ENCODE measurements at regions not wholly inside any gene's neighbourhood (a gene's known extent, or its start where the extent isn't known, plus 50 kb on each side); places are given as distances from the start of the nearest gene placed in this dataset.

- no peak for TF ChIP-seq ERG (CRISPR knock-in tag; IDR thresholded peaks at IDR 0.05)
- peak; percentile 45 for TF ChIP-seq MAX (CRISPR knock-in tag; IDR thresholded peaks at IDR 0.05)
- TF ChIP-seq NR2C2 (CRISPR knock-in tag; IDR thresholded peaks at IDR 0.05): no peak
- no peak for TF ChIP-seq ZSCAN18 (CRISPR knock-in tag; IDR thresholded peaks at IDR 0.05)
- no peak for TF ChIP-seq IRF1 (CRISPR knock-in tag; IDR thresholded peaks at IDR 0.05)
- no peak for TF ChIP-seq PRRX2 (CRISPR knock-in tag; IDR thresholded peaks at IDR 0.05)
- TF ChIP-seq FOXP4 (CRISPR knock-in tag; IDR thresholded peaks at IDR 0.05): no peak
- TF ChIP-seq KAT7 (CRISPR knock-in tag; IDR thresholded peaks at IDR 0.05; ENCODE audit: borderline replicate concordance): 0 out of 2 replicates have a peak, but pooled peaks have one; percentile 37
- no peak for TF ChIP-seq ZMAT4 (CRISPR knock-in tag; IDR thresholded peaks at IDR 0.05)
- 0 out of 2 replicates have a peak, but pooled peaks have one; percentile 23 for TF ChIP-seq ZNF423 (CRISPR knock-in tag; IDR thresholded peaks at IDR 0.05)
- TF ChIP-seq CREM (CRISPR knock-in tag; IDR thresholded peaks at IDR 0.05): peak; percentile 22; the same call in 1 of the 2 replicates
- peak; percentile 25; the same call in 1 of the 2 replicates for TF ChIP-seq ZNF281 (CRISPR knock-in tag; IDR thresholded peaks at IDR 0.05)
Measured at GRCh38 chr17:79183293-79184158, 108.9 kb downstream of the ENGASE start (continued).

GRCh38 chr17:79183043-79183292 lies 108.3 kb downstream of the ENGASE start:
- peaks cover 25% of the 10 kb centered on the region for H3K27me3 Mint-ChIP-seq (ENCODE audit: low read depth)
- ChIA-PET POLR2A (no interaction called here), CTCF (interaction anchor here (0.7 to 1.3 kb wide), 2 partner anchors 141 to 190 kb away, joined by 3 read pairs; no protein-coding TSS in a partner anchor)
- H3K9me3 Mint-ChIP-seq: no peaks in the 10 kb centered on the region
- H3K36me3 Mint-ChIP-seq: no peaks in the 10 kb centered on the region
- no peak overlapping the region for H3K4me3 Mint-ChIP-seq
- TF ChIP-seq MYBL2 (CRISPR knock-in tag; IDR thresholded peaks at IDR 0.05) (no peak), IRF1 (CRISPR knock-in tag; IDR thresholded peaks at IDR 0.05) (no peak), EMX1 (CRISPR knock-in tag; IDR thresholded peaks at IDR 0.05) (no peak), ZNF396 (CRISPR knock-in tag; IDR thresholded peaks at IDR 0.05; ENCODE audit: borderline replicate concordance) (no peak), STAT6 (CRISPR knock-in tag; conservative IDR thresholded peaks at IDR 0.05; ENCODE audit: low read depth) (no peak)
- ATAC-seq (no peak), DNase-seq (ENCODE audit: low spot score) (no peak)
- H3K27ac Mint-ChIP-seq: no peak overlapping the region
- H3K4me1 Mint-ChIP-seq: peaks cover 22% of the 10 kb centered on the region

Measured in WTC11 (cell line).